Astrocyte of the cerebellum (primary cell): ENCODE measurements at regions not wholly inside any gene's neighbourhood (a gene's known extent, or its start where the extent isn't known, plus 50 kb on each side); places are given as distances from the start of the nearest gene placed in this dataset.

Experiments used
- DNase-seq: peaks from one replicate; pipeline ENCODE4 v3.0.0-alpha.2; 2011; ENCODE audit warnings: low read depth
- H3K4me3 ChIP-seq: 2 replicates; pipeline ENCODE4 v1.5.1; 2011; ENCODE audit warnings: mild to moderate bottlenecking, low read depth, low read length, moderate library complexity
- in situ Hi-C: cut with HindIII; loops from 2 replicates; pipeline ENCODE4 v1.10.0; 2017; ENCODE audit warnings: low sequenced_read_pairs
- TF ChIP-seq, protein P1 (sequence below): IDR thresholded peaks from 2 replicates; pipeline ENCODE4 v1.5.1; 2012; ENCODE audit warnings: low read length, low read depth, moderate library complexity, mild to moderate bottlenecking; ENCODE audit errors: missing control alignments

GRCh38 chr4:187416216-187416615 is 579.4 kb upstream of the ZFP42 start:
- no peak for DNase-seq
- TF ChIP-seq, protein P1, sequence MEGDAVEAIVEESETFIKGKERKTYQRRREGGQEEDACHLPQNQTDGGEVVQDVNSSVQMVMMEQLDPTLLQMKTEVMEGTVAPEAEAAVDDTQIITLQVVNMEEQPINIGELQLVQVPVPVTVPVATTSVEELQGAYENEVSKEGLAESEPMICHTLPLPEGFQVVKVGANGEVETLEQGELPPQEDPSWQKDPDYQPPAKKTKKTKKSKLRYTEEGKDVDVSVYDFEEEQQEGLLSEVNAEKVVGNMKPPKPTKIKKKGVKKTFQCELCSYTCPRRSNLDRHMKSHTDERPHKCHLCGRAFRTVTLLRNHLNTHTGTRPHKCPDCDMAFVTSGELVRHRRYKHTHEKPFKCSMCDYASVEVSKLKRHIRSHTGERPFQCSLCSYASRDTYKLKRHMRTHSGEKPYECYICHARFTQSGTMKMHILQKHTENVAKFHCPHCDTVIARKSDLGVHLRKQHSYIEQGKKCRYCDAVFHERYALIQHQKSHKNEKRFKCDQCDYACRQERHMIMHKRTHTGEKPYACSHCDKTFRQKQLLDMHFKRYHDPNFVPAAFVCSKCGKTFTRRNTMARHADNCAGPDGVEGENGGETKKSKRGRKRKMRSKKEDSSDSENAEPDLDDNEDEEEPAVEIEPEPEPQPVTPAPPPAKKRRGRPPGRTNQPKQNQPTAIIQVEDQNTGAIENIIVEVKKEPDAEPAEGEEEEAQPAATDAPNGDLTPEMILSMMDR = no peak
- in situ Hi-C loops = no loop called here
- H3K4me3 ChIP-seq = no peak overlapping the region

- TF ChIP-seq, protein P1 = no peak
- H3K4me3 ChIP-seq = no peak overlapping the region
- DNase-seq = no peak
- in situ Hi-C loops = no loop called here
Measured at GRCh38 chr4:187417721-187418120, 577.9 kb upstream of the ZFP42 start.

GRCh38 chr4:187422655-187423054 is 572.9 kb upstream of the ZFP42 start:
- no peak for DNase-seq
- H3K4me3 ChIP-seq = no peak overlapping the region
- TF ChIP-seq, protein P1 = no peak
- in situ Hi-C loops = no loop called here

GRCh38 chr4:187424636-187425035 is 570.9 kb upstream of the ZFP42 start:
- no peak overlapping the region for H3K4me3 ChIP-seq
- no peak for DNase-seq
- TF ChIP-seq, protein P1 = no peak
- in situ Hi-C loops = no loop called here

DNA sequence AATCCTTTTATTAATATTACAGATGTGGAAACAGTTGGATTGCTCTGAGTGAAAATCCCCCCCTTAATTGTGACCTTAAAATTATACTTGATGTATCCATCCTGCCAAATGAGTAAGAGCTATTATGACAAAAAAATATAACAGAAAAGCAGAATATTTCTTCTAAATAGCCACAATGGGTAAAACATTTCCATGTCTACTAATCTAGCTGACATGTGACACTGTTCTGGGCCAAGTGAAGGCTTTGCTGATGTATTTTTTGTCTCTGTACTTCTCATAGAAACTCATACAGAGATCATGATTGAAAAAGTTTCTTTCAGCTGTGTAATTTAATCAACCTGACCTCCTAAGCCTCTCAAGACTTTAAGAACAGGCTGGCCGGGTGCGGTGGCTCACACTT is 569.1 kb upstream of the ZFP42 start:
- TF ChIP-seq, protein P1 = no peak
- H3K4me3 ChIP-seq = no peak overlapping the region
- DNase-seq = no peak
- in situ Hi-C loops = no loop called here

GRCh38 chr4:187432310-187432709 is 563.3 kb upstream of the ZFP42 start:
- DNase-seq = no peak
- no peak overlapping the region for H3K4me3 ChIP-seq
- TF ChIP-seq, protein P1 = no peak
- in situ Hi-C loops = no loop called here

DNA sequence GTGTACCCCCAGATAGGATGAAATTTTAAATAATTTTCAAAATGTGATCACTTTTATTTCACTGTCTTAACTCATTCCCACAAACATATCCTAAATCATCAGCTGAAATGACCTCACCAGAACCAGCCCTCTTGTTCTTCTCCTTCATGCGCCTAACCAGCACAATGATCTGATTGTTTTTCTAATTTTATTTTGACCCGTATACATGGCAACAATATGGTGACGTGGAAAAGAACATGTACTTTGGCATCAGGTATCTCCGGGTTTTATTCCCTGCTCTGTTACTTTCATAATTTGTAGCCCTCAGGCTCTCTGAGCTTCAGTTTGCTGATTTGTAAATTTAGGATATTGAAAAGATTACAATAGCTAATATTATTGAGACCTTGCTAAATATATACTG is 562.4 kb upstream of the ZFP42 start:
- no peak for DNase-seq
- H3K4me3 ChIP-seq = no peak overlapping the region
- TF ChIP-seq, protein P1 = no peak
- in situ Hi-C loops = no loop called here
